ENCODE measurements at regions not wholly inside any gene's neighbourhood (a gene's known extent, or its start where the extent isn't known, plus 50 kb on each side); places are given as distances from the start of the nearest gene placed in this dataset.

DNA sequence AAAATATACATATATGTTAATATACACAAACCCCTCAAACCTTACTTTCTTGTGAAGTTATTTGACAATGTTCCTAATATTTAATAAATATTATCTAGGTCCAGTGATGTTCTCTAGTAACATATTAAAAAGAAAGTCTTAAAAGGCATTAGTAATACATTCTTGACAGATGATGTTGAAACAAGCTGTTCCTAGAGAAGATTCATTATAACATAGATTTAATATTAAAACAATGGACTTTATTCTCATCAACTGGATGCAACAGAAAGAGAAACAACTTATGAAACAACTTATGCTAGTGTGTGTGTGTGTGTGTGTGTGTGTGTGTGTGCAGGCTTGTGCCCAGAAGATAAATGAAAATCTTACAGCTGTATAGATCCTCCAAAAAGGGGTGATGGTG lies 68.5 kb upstream of the PLXNA2 start:
- TF ChIP-seq, protein P1, sequence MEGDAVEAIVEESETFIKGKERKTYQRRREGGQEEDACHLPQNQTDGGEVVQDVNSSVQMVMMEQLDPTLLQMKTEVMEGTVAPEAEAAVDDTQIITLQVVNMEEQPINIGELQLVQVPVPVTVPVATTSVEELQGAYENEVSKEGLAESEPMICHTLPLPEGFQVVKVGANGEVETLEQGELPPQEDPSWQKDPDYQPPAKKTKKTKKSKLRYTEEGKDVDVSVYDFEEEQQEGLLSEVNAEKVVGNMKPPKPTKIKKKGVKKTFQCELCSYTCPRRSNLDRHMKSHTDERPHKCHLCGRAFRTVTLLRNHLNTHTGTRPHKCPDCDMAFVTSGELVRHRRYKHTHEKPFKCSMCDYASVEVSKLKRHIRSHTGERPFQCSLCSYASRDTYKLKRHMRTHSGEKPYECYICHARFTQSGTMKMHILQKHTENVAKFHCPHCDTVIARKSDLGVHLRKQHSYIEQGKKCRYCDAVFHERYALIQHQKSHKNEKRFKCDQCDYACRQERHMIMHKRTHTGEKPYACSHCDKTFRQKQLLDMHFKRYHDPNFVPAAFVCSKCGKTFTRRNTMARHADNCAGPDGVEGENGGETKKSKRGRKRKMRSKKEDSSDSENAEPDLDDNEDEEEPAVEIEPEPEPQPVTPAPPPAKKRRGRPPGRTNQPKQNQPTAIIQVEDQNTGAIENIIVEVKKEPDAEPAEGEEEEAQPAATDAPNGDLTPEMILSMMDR (IDR thresholded peaks at IDR 0.05): no peak
- TF ChIP-seq POLR2AphosphoS5 (IDR thresholded peaks at IDR 0.05; ENCODE audit: insufficient read depth in 1 of 2, low read depth in 1 of 2): no peak
- TF ChIP-seq POLR2A (IDR thresholded peaks at IDR 0.05): no peak
